Panc1 (cell line): ENCODE measurements at regions not wholly inside any gene's neighbourhood (a gene's known extent, or its start where the extent isn't known, plus 50 kb on each side); places are given as distances from the start of the nearest gene placed in this dataset.
A peak's percentile ranks its signal among the peaks of the same experiment; 100 is the strongest.

Experiments used
- ATAC-seq: fragments of 200-7000 bp; cut with Tn5 transposase; 2 replicates; pipeline ENCODE4 v1.9.1; 2020; ENCODE audit warnings: mild to moderate bottlenecking, moderate library complexity
- BruUV-seq: library from RNA; stranded (reverse); fragments of 400-500 nt; replicated peaks from 2 replicates; lab custom pipeline; 2021; lab: Mats Ljungman, UMichigan
- CTCF ChIA-PET: fragments of 300-600 bp; sonication (Branson Sonifier 250); formaldehyde crosslinking; loops from one replicate; lab custom pipeline; 2022; ENCODE audit warnings: antibody characterized with exemption; lab: Charles Lee
- POLR2A ChIA-PET: fragments of 300-600 bp; sonication (Branson Sonifier 250); formaldehyde crosslinking; loops from one replicate; lab custom pipeline; 2022; ENCODE audit warnings: antibody characterized with exemption; lab: Charles Lee
- DNase-seq: peaks from one replicate; pipeline ENCODE4 v3.0.0-alpha.2; 2010; ENCODE audit warnings: low read depth, low spot score
- H3K27ac ChIP-seq: 2 replicates; pipeline ENCODE4 v1.5.1; 2011; ENCODE audit warnings: mild to moderate bottlenecking, low read length, inconsistent platforms
- H3K27me3 ChIP-seq: fragments of 200-500 bp; sonication (Bioruptor generic); 2 replicates; pipeline ENCODE4 v1.6.0; 2014; ENCODE audit warnings: low read length, inconsistent platforms; ENCODE audit not compliant: control insufficient read depth, insufficient read depth
- H3K36me3 ChIP-seq: fragments of 200-500 bp; sonication (Bioruptor generic); 2 replicates; pipeline ENCODE4 v1.5.1; 2014; ENCODE audit warnings: inconsistent platforms, mild to moderate bottlenecking, low read length, moderate library complexity; ENCODE audit not compliant: control insufficient read depth, insufficient read depth
- H3K4me1 ChIP-seq: 2 replicates; pipeline ENCODE4 v1.5.1; 2011; ENCODE audit warnings: inconsistent platforms, mild to moderate bottlenecking, low read length, moderate library complexity; ENCODE audit not compliant: control insufficient read depth, insufficient read depth
- H3K4me3 ChIP-seq, 2 experiments: 2 replicates each; pipeline ENCODE4 v1.5.1; 2011 to 2012; ENCODE audit warnings: low read depth in 2 of 2, low read length in 2 of 2, mild to moderate bottlenecking in 2 of 2, inconsistent platforms in 1 of 2, moderate library complexity in 1 of 2
- H3K9me3 ChIP-seq: fragments of 200-500 bp; sonication (Bioruptor generic); 2 replicates; pipeline ENCODE4 v1.5.1; 2014; ENCODE audit warnings: low read depth, mild to moderate bottlenecking, inconsistent platforms, low read length, moderate library complexity; ENCODE audit not compliant: control insufficient read depth, insufficient read depth
- CTCF ChIP-seq: fragments of 450-650 bp; IDR thresholded peaks from 2 replicates; pipeline ENCODE4 v1.5.1; 2017; ENCODE audit warnings: mild to moderate bottlenecking
- POLR2AphosphoS5 ChIP-seq: IDR thresholded peaks from 2 replicates; pipeline ENCODE4 v1.6.1; 2012; ENCODE audit warnings: mild to moderate bottlenecking, low read depth, low read length, moderate library complexity
- REST ChIP-seq, 2 experiments: IDR thresholded peaks; 2 replicates each; pipeline ENCODE4 v1.6.1; 2011 to 2012; ENCODE audit warnings: low read depth in 2 of 2, control low read depth in 1 of 2, low read length in 1 of 2, mild to moderate bottlenecking in 1 of 2, moderate library complexity in 1 of 2; ENCODE audit not compliant: insufficient read depth in 1 of 2
- SIN3A ChIP-seq: IDR thresholded peaks from 2 replicates; pipeline ENCODE4 v1.6.1; 2012; ENCODE audit warnings: low read depth, mild to moderate bottlenecking, low read length, moderate library complexity, borderline replicate concordance; ENCODE audit not compliant: insufficient read depth
- TCF7L2 ChIP-seq: IDR thresholded peaks from 2 replicates; pipeline ENCODE4 v1.6.1; 2011; ENCODE audit warnings: mild to moderate bottlenecking, low read depth, low read length, inconsistent platforms
- in situ Hi-C: cut with HindIII; loops from 2 replicates; pipeline ENCODE4 v1.10.0; 2016; ENCODE audit warnings: low sequenced_read_pairs, low pct_unique_long_range_greater_than_20kb
- intact Hi-C: fragments of 100-400 bp; cut with micrococcal nuclease; formaldehyde crosslinking; loops from one replicate; pipeline ENCODE4 v1.10.0; 2022; ENCODE audit not compliant: unreplicated experiment

- intact Hi-C loops (loop anchor here (2.0 kb wide), 1 partner anchor 77 kb away; the partner anchor contains the start of gene IER3), in situ Hi-C loops (no loop called here)
- Histone ChIP-seq H3K4me3 (peak overlapping the region in 1 of 2 experiments; percentile 32; a peak in 2 of 4 replicates), H3K27ac (peak overlapping the region; percentile 92), H3K9me3 (no peaks in the 10 kb centered on the region), H3K4me1 (peaks cover 46% of the 10 kb centered on the region), H3K36me3 (no peaks in the 10 kb centered on the region), H3K27me3 (no peaks in the 10 kb centered on the region)
- peak; percentile 74 for TF ChIP-seq CTCF
- TF ChIP-seq REST (IDR thresholded peaks at IDR 0.05; ENCODE audit: insufficient read depth in 1 of 2, low read depth in 2 of 2, low read length in 1 of 2): no peak
- BruUV-seq: no TSS peak
- peak; percentile 60; the same call in 1 of the 2 replicates for ATAC-seq
- ChIA-PET POLR2A (interaction anchor here (0.6 kb wide), 1 partner anchor 254 kb away, joined by 4 read pairs; no protein-coding TSS in a partner anchor), CTCF (interaction anchor here (0.6 to 1.2 kb wide), 9 partner anchors 11 to 265 kb away, joined by 3 to 9 read pairs (median 4); no protein-coding TSS in a partner anchor)
- no peak for DNase-seq
Measured at GRCh38 chr6:30821862-30822784, 62.2 kb upstream of the DDR1 start.

GRCh38 chr6:30820193-30820592 is 64.1 kb upstream of the DDR1 start:
- ChIA-PET CTCF (interaction anchor here (0.7 kb wide), 1 partner anchor 51 kb away, joined by 3 read pairs; no protein-coding TSS in a partner anchor), POLR2A (no interaction called here)
- no peak for DNase-seq
- Histone ChIP-seq H3K4me3 (no peak overlapping the region), H3K9me3 (no peaks in the 10 kb centered on the region), H3K27me3 (no peaks in the 10 kb centered on the region), H3K27ac (peak overlapping the region; percentile 78), H3K4me1 (peaks cover 41% of the 10 kb centered on the region), H3K36me3 (no peaks in the 10 kb centered on the region)
- TF ChIP-seq REST (IDR thresholded peaks at IDR 0.05; ENCODE audit: insufficient read depth in 1 of 2, low read depth in 2 of 2, low read length in 1 of 2) (no peak), CTCF (no peak), SIN3A (no peak), TCF7L2 (no peak), POLR2AphosphoS5 (no peak)
- in situ Hi-C loops (no loop called here), intact Hi-C loops (no loop called here)
- peak; percentile 80 for ATAC-seq
- BruUV-seq: no TSS peak
